Left ventricle myocardium superior (tissue), 1 donor: ENCODE measurements at regions not wholly inside any gene's neighbourhood (a gene's known extent, or its start where the extent isn't known, plus 50 kb on each side); places are given as distances from the start of the nearest gene placed in this dataset.
A peak's percentile ranks its signal among the peaks of the same experiment; 100 is the strongest.
"Not testable (repeated sequence)": the region's sequence is repeated elsewhere in the genome, so short reads cannot be mapped to it uniquely, and the experiment has no call there.

ENCODE experiments used
- ATAC-seq: fragments of 200-7000 bp; cut with Tn5 transposase; one replicate; pipeline ENCODE4 v1.9.1; 2020; ENCODE audit warnings: mild to moderate bottlenecking, moderate library complexity
- DNase-seq: peaks from one replicate; pipeline ENCODE4 v3.0.0-alpha.2; 2020
- intact Hi-C: fragments of 100-400 bp; cut with micrococcal nuclease; formaldehyde crosslinking; loops from one replicate; pipeline ENCODE4 v1.11.0; 2022
- donor health status: DM: no; HTN: yes; CAD: no; lungs with severe emphysema.

- intact Hi-C loops: no loop called here
- ATAC-seq: no peak
- DNase-seq: no peak
Measured at GRCh38 chr5:115696141-115696650, 70.4 kb upstream of the TMED7 start.

GRCh38 chr5:115695310-115695880 lies 69.6 kb upstream of the TMED7 start:
- DNase-seq (no peak), ATAC-seq (no peak)
- intact Hi-C loops: no loop called here

DNA sequence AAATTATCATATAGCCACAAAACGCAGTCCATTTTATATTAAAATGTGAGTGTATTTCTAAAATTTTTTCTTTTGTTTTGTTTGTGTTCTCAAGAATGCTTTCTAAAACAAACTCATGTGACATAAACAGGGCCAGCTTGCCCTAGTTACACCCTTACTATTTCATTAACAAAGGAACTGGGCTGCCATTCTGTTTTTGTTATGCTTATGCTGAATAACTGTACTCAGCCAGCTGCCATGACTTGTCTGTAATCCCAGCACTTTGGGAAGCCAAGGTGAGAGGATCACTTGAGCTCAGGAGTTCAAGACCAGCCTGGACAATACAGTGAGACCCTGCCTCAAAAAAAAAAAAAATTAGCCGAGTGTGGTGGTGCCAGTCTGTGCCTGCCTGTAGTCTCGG lies 66.0 kb upstream of the TMED7 start:
- ATAC-seq, DNase-seq, intact Hi-C loops: not testable (repeated sequence)

DNA sequence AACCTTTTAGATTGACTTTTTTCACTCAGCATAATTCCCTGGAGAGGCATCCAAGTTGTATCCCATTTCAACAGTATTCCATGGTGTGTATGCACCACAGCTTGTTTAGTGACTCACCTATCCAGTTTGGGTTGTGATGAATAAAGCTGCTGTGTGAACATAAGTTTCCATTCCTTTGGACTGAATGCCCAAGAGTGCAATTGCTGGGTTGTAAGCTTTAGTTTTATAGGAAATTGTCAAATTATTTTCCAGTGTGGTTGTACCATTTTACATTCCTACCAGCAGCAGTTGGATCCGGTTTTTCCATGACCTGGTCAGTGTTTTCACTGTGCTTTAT lies 60.9 kb upstream of the TMED7 start:
- ATAC-seq (no peak), DNase-seq (no peak)
- intact Hi-C loops: no loop called here

DNA sequence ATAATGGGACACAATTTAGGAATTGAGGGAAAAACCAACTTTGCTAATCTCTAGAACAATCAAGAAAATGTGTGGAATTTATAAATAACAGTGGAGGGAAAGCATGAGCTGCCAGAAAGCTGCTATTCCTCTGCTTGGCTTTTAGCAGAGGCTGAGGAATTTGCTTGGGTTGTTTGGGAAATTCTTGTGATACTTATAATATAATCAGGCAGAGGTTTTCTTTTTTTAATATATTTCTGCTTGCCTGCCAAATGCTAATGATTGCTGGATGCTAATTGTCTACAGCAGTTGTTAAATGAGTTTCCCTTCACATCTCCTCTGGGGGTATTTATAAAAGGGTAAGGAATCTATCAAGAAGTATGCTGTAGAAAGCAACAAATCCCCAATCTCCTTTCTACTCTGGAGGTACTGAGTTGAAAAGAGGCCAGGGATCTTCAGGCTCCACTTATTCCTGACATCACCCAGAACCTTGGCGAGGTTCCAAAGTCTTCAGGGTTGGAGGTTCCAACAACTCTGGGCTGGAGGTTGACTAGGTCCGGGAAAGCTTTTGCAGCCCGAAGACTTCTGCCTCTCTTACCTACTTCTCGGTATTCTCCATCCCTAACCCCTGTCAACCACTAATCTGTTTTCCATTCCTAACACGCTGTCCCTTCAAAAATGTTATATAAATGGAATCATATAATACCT lies 60.4 kb upstream of the TMED7 start:
- intact Hi-C loops: no loop called here
- ATAC-seq (peak; percentile 52), DNase-seq (no peak)

- ATAC-seq: no peak
Measured at GRCh38 chr5:115685490-115685889, 59.7 kb upstream of the TMED7 start.

GRCh38 chr5:115684513-115685037 lies 58.7 kb upstream of the TMED7 start:
- intact Hi-C loops: no loop called here
- ATAC-seq (no peak), DNase-seq (no peak)

More at GRCh38 chr5:115685490-115685889, 59.7 kb upstream of the TMED7 start:
- intact Hi-C loops: no loop called here
- no peak for DNase-seq

DNA sequence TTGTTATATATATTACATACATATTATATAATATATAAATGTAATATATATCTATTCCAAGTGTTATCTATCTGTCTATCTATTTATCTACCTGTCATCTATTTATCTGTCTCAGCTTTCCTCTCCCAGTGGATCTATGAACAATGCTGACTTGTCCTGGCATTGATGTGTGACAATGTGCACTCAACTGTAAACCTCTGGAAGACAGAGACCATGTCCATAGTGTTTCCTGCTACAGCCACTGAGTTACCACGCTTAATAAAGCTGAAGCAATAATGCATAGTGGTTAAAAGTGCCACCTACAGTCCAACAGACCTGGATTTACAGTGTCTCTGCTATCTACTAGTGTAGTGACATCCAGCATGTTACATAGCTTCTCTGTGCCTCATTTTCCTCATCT lies 57.2 kb upstream of the TMED7 start:
- DNase-seq (no peak), ATAC-seq (no peak)
- intact Hi-C loops: no loop called here
